Thyroid gland (tissue), 4 donors: ENCODE measurements at regions not wholly inside any gene's neighbourhood (a gene's known extent, or its start where the extent isn't known, plus 50 kb on each side); places are given as distances from the start of the nearest gene placed in this dataset.

ENCODE experiments used
- DNase-seq, 2 donors: peaks; one replicate each; pipeline ENCODE4 v3.0.0-alpha.2; 2019
- H3K27ac ChIP-seq, 3 donors: fragments of 200-600 bp; sonication (generic); 1 replicate in 2 of 3; 2 replicates in 1 of 3; pipeline ENCODE4 v1.5.1; 2016 to 2019; ENCODE audit warnings: mild to moderate bottlenecking in 1 of 3, moderate library complexity in 1 of 3
- H3K27me3 ChIP-seq: fragments of 200-600 bp; sonication (generic); one replicate; pipeline ENCODE4 v1.5.1; 2019
- H3K36me3 ChIP-seq, 2 donors: fragments of 200-600 bp; sonication (generic); one replicate each; pipeline ENCODE4 v1.5.1; 2016 to 2019
- H3K4me1 ChIP-seq, 2 donors: fragments of 200-600 bp; sonication (generic); one replicate each; pipeline ENCODE4 v1.5.1; 2017 to 2019
- H3K4me3 ChIP-seq, 3 donors: fragments of 200-600 bp; sonication (generic); replicated peaks in 1 of 3; 1 replicate in 2 of 3; 2 replicates in 1 of 3; pipeline ENCODE4 v1.5.1; 2016; ENCODE audit warnings: mild to moderate bottlenecking in 1 of 3
- H3K9me3 ChIP-seq: fragments of 200-600 bp; sonication (generic); one replicate; pipeline ENCODE4 v1.5.1; 2017
- POLR2A ChIP-seq, 2 donors: fragments of 450-650 bp; IDR thresholded peaks; one replicate each; pipeline ENCODE4 v1.6.1; 2017; ENCODE audit warnings: antibody characterized with exemption in 2 of 2, mild to moderate bottlenecking in 2 of 2, moderate library complexity in 1 of 2
- WGBS, 2 donors: methylation state at CpG; one replicate each; pipeline ENCODE4 v1.1.5; 2017; 5-methylcytosine and 5-hydroxymethylcytosine counted together
- intact Hi-C: fragments of 100-400 bp; cut with DNase I; formaldehyde crosslinking; loops from one replicate; pipeline ENCODE4 v1.15.1; 2023
- TF ChIP-seq, protein P1 (sequence below), 6 experiments: fragments of 200-600 bp in 3 of 6; fragments of 450-650 bp in 3 of 6; sonication (generic) in 3 of 6; IDR thresholded peaks; one replicate each; pipeline ENCODE4 v1.5.1; 2016 to 2019; ENCODE audit warnings: antibody characterized with exemption in 6 of 6, mild to moderate bottlenecking in 2 of 6, inconsistent platforms in 1 of 6, moderate library complexity in 1 of 6

DNA sequence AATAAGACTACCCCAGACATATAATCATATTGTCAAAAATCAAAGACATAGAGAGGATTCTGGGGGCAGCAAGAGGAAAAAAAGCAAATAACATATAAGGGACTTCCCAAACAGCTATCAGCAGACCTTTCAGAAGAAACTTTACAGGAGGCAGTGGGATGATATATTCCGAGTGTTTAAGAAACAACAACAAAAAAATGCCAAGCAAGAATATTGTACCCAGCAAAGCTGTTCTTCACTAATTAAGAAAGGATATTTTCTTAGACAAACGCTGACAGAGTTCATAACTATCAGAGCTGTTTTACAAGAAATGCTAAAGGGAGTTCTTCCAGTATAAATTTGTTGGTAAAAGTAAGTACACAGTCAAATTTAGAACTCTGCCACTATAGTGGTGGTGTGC, 243.3 kb upstream of the AFDN start:
- H3K4me1 ChIP-seq: no peaks in the 10 kb centered on the region
- H3K4me3 ChIP-seq: no peak overlapping the region
- H3K36me3 ChIP-seq: no peaks in the 10 kb centered on the region
- no peak overlapping the region for H3K27ac ChIP-seq
- H3K9me3 ChIP-seq: no peaks in the 10 kb centered on the region
- H3K27me3 ChIP-seq: no peaks in the 10 kb centered on the region
- no peak for DNase-seq
- 88 to 90% methylated on average over 2 of the region's 2 CpGs for WGBS, 2 donors
- intact Hi-C loops: no loop called here
- TF ChIP-seq, protein P1, sequence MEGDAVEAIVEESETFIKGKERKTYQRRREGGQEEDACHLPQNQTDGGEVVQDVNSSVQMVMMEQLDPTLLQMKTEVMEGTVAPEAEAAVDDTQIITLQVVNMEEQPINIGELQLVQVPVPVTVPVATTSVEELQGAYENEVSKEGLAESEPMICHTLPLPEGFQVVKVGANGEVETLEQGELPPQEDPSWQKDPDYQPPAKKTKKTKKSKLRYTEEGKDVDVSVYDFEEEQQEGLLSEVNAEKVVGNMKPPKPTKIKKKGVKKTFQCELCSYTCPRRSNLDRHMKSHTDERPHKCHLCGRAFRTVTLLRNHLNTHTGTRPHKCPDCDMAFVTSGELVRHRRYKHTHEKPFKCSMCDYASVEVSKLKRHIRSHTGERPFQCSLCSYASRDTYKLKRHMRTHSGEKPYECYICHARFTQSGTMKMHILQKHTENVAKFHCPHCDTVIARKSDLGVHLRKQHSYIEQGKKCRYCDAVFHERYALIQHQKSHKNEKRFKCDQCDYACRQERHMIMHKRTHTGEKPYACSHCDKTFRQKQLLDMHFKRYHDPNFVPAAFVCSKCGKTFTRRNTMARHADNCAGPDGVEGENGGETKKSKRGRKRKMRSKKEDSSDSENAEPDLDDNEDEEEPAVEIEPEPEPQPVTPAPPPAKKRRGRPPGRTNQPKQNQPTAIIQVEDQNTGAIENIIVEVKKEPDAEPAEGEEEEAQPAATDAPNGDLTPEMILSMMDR (IDR thresholded peaks at IDR 0.05): no peak
- no peak for TF ChIP-seq POLR2A (IDR thresholded peaks at IDR 0.05)

DNA sequence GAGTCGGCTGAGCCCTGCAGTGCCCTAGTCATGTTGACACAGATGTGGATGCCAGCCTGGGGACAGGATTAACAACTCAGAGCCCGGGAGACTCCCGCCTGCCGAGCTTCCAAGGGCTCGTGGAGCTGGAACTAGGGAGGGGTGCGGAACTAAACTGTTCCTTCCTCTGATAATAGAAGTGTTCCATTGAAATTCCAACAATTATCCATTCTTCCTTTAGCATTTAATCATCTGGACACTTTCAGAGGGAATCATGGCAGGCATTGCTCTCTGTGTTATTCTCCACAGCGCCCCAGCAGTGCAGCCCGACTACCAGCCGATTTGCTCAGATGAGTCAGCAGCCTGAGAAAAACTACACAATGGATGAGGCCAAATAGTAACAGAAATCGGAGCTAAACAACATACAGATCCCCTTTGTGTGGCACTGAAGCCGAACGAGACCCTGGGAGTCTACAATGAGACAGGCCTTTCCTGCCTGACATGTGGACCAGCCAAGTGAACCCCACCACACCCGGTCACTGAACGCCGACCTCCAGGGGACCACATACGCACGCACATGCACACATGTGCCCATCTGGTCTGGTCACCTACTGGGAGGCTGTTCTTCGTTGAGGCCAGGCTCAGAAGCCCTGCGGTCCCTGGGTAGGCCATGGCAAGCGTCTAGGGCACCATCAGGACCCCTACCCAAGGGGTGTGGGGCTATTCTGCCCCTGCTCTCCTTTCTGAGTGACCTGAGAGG, 238.4 kb upstream of the AFDN start:
- Histone ChIP-seq H3K9me3 (no peaks in the 10 kb centered on the region), H3K27ac (no peak overlapping the region), H3K27me3 (no peaks in the 10 kb centered on the region), H3K4me1 (no peaks in the 10 kb centered on the region), H3K36me3 (no peaks in the 10 kb centered on the region), H3K4me3 (no peak overlapping the region)
- WGBS, 2 donors: 70 to 77% methylated on average over 17 to 19 of the region's 20 CpGs
- no peak for TF ChIP-seq POLR2A (IDR thresholded peaks at IDR 0.05)
- TF ChIP-seq, protein P1 (IDR thresholded peaks at IDR 0.05): no peak
- intact Hi-C loops: no loop called here
- no peak for DNase-seq

DNA sequence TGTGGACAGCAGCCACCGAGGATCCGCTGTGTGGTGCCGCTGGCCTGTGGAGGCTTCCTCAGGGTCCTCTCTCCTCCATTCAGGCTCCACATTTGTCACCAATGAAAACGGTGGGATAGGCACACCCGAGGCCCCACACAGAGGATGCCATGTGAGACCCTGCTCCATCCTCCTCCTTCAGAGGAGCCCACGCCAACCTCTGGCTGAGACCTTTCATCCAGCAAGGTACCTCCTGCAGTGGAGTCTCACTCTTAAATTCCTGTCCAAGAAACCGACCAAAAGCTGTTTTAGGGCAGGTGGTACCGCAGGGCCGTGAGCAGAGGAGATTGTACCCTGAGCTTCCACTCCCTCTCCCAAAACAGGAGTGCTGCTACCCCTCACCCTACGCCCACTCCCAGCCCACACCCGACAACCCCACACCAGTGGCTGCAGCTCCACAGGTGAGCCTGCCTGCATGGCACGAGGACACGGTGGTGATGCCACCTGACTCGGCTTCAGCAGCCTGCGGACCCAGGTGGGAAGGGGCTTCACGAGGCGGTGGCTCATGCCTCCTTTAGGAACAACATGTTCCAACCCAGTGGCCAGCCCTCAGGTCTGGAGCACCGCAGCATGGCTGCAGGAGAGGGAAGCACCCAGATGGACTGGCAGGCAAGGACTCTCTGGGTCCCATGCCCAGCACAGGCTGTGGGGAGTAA, 237.6 kb upstream of the AFDN start:
- WGBS, 2 donors: 88 to 91% methylated on average over 18 of the region's 18 CpGs
- H3K27me3 ChIP-seq: no peaks in the 10 kb centered on the region
- H3K9me3 ChIP-seq: no peaks in the 10 kb centered on the region
- no peaks in the 10 kb centered on the region for H3K4me1 ChIP-seq
- DNase-seq: no peak
- intact Hi-C loops: no loop called here
- H3K4me3 ChIP-seq: no peak overlapping the region
- H3K27ac ChIP-seq: no peak overlapping the region
- TF ChIP-seq, protein P1 (IDR thresholded peaks at IDR 0.05): no peak
- TF ChIP-seq POLR2A (IDR thresholded peaks at IDR 0.05): no peak
- H3K36me3 ChIP-seq: no peaks in the 10 kb centered on the region

DNA sequence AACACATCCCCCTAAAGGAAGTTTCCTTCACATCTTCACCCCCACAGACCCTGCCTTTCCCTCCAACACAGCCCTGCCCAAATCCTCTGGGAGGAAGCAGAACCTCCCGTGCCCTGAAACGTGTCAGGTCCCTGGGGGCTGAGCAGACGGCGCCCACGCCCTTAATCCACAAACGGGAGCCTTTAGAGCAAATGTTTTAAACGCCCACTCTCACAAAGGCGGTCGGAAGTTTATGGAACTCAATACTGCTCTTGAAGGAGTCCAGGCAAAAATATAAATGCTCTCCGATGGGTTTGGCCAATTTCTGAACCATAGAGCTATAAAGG, 237.1 kb upstream of the AFDN start:
- no peaks in the 10 kb centered on the region for H3K9me3 ChIP-seq
- H3K27ac ChIP-seq: no peak overlapping the region
- WGBS, 2 donors: 55 to 70% methylated on average over 10 of the region's 10 CpGs
- no peaks in the 10 kb centered on the region for H3K36me3 ChIP-seq
- no peak for TF ChIP-seq POLR2A (IDR thresholded peaks at IDR 0.05)
- TF ChIP-seq, protein P1 (IDR thresholded peaks at IDR 0.05): no peak
- H3K4me3 ChIP-seq: no peak overlapping the region
- intact Hi-C loops: no loop called here
- no peaks in the 10 kb centered on the region for H3K4me1 ChIP-seq
- no peak for DNase-seq
- no peaks in the 10 kb centered on the region for H3K27me3 ChIP-seq

DNA sequence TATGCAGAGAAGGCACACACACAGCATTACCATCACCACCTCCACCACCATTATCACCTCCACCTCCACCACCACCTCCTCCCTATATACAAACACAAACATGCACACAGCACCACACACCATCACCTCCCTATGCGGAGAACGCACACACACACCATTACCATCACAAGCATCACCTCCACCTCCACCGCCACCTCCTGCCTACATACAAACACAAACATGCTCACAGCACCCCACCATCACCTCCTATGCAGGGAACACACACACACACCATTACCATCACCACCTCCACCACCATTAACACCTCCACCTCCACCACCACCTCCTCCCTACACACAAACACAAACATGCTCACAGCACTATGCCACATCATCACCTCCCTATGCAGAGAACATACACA, 236.5 kb upstream of the AFDN start:
- H3K4me3 ChIP-seq: no peak overlapping the region
- 91 to 93% methylated on average over 3 of the region's 3 CpGs for WGBS, 2 donors
- H3K9me3 ChIP-seq: no peaks in the 10 kb centered on the region
- H3K27ac ChIP-seq: no peak overlapping the region
- DNase-seq: no peak
- H3K27me3 ChIP-seq: no peaks in the 10 kb centered on the region
- TF ChIP-seq POLR2A (IDR thresholded peaks at IDR 0.05): no peak
- TF ChIP-seq, protein P1 (IDR thresholded peaks at IDR 0.05): no peak
- intact Hi-C loops: no loop called here
- H3K36me3 ChIP-seq: no peaks in the 10 kb centered on the region
- H3K4me1 ChIP-seq: no peaks in the 10 kb centered on the region
